Adrenal gland (tissue), 9 donors: ENCODE measurements at regions not wholly inside any gene's neighbourhood (a gene's known extent, or its start where the extent isn't known, plus 50 kb on each side); places are given as distances from the start of the nearest gene placed in this dataset.

Experiments
- DNase-seq, 7 donors: peaks; one replicate each; pipeline ENCODE4 v3.0.0-alpha.2; 2019 to 2020
- H3K27ac ChIP-seq, 5 donors: fragments of 200-600 bp; sonication (generic) in 4 of 5; 1 replicate in 3 of 5; 2 replicates in 2 of 5; pipeline versions ENCODE4 v1.5.1 to v1.8.0; 2016 to 2020; ENCODE audit warnings: mild to moderate bottlenecking in 1 of 5
- H3K27me3 ChIP-seq: fragments of 200-600 bp; 2 replicates; pipeline ENCODE4 v1.8.0; 2021
- H3K36me3 ChIP-seq, 2 donors: fragments of 200-600 bp; replicated peaks in 1 of 2; 1 replicate in 1 of 2; 2 replicates in 1 of 2; pipeline versions ENCODE4 v1.5.1 to v1.8.0; 2018 to 2022
- H3K4me1 ChIP-seq, 2 donors: fragments of 200-600 bp; replicated peaks in 1 of 2; 1 replicate in 1 of 2; 2 replicates in 1 of 2; pipeline versions ENCODE4 v1.5.1 to v1.8.0; 2018 to 2021
- H3K4me3 ChIP-seq, 4 donors: fragments of 200-600 bp; sonication (generic) in 3 of 4; one replicate each; pipeline ENCODE4 v1.5.1; 2016 to 2018
- H3K9me3 ChIP-seq, 3 donors: fragments of 200-600 bp; sonication (generic) in 1 of 3; replicated peaks in 1 of 3; 1 replicate in 2 of 3; 2 replicates in 1 of 3; pipeline versions ENCODE4 v1.5.1 to v1.8.0; 2016 to 2021
- CTCF ChIP-seq, 6 experiments: fragments of 450-650 bp in 4 of 6; fragments of 200-600 bp in 2 of 6; sonication (generic) in 1 of 6; IDR thresholded peaks; 1 replicate in 5 of 6; 2 replicates in 1 of 6; pipeline versions ENCODE4 v1.5.1 to v1.8.0; 2016 to 2021; ENCODE audit warnings: antibody characterized with exemption in 6 of 6, mild to moderate bottlenecking in 2 of 6, moderate library complexity in 1 of 6
- POLR2A ChIP-seq, 2 donors: fragments of 450-650 bp; IDR thresholded peaks; one replicate each; pipeline ENCODE4 v1.6.1; 2017; ENCODE audit warnings: antibody characterized with exemption in 2 of 2, mild to moderate bottlenecking in 2 of 2, moderate library complexity in 1 of 2
- WGBS, 4 donors: extraction: QIAGEN DNeasy Blood & Tissue Kit in 2 of 4; methylation state at CpG; one replicate each; pipeline versions ENCODE4 v1.1.5 to v1.1.7; 2013 to 2017; 5-methylcytosine and 5-hydroxymethylcytosine counted together
- intact Hi-C, 2 donors: fragments of 100-400 bp; cut with DNase I; formaldehyde crosslinking; loops; one replicate each; pipeline versions ENCODE4 v1.14.1 to v1.15.0; 2022 to 2023
- donor health status: healthy with polysubstance abuse.
- donor health status: Bipolar disorder and iron deficiency.
- donor health status: DM: yes; HTN: yes; CAD: no.
- donor health status: DM: no; HTN: no; CAD: no.
- donor health status: DM: no; HTN: no; CAD: no.

- H3K4me3 ChIP-seq = no peak overlapping the region
- TF ChIP-seq CTCF (IDR thresholded peaks at IDR 0.05) = no peak
- no peak for TF ChIP-seq POLR2A (IDR thresholded peaks at IDR 0.05)
- no peak for DNase-seq
- H3K27ac ChIP-seq = no peak overlapping the region
- WGBS, 4 donors = 63 to 77% (median 69%) methylated on average over 2 of the region's 2 CpGs
- no peaks in the 10 kb centered on the region for H3K4me1 ChIP-seq
- H3K27me3 ChIP-seq = peaks cover 9% of the 10 kb centered on the region
- no peaks in the 10 kb centered on the region for H3K9me3 ChIP-seq
- H3K36me3 ChIP-seq = no peaks in the 10 kb centered on the region
- intact Hi-C loops = no loop called here
Measured at GRCh38 chr21:26752849-26753248, 92.4 kb downstream of the ADAMTS1 start.

GRCh38 chr21:26751305-26751704 is 93.9 kb downstream of the ADAMTS1 start:
- intact Hi-C loops = no loop called here
- no peak for DNase-seq
- TF ChIP-seq CTCF (IDR thresholded peaks at IDR 0.05) (no peak), POLR2A (IDR thresholded peaks at IDR 0.05) (no peak)
- 73 to 78% (median 75%) methylated on average over 4 of the region's 4 CpGs for WGBS, 4 donors
- H3K9me3 ChIP-seq = no peaks in the 10 kb centered on the region
- no peak overlapping the region for H3K4me3 ChIP-seq
- H3K27me3 ChIP-seq = peaks cover 9% of the 10 kb centered on the region
- H3K36me3 ChIP-seq = no peaks in the 10 kb centered on the region
- H3K27ac ChIP-seq = no peak overlapping the region
- H3K4me1 ChIP-seq = no peaks in the 10 kb centered on the region

GRCh38 chr21:26748066-26748465 is 97.1 kb downstream of the ADAMTS1 start:
- WGBS, 4 donors = 71 to 81% (median 78%) methylated on average over 5 of the region's 5 CpGs
- DNase-seq = no peak
- Histone ChIP-seq H3K27ac (no peak overlapping the region), H3K4me3 (no peak overlapping the region), H3K27me3 (no peaks in the 10 kb centered on the region), H3K4me1 (no peaks in the 10 kb centered on the region), H3K9me3 (no peaks in the 10 kb centered on the region), H3K36me3 (no peaks in the 10 kb centered on the region)
- TF ChIP-seq CTCF (IDR thresholded peaks at IDR 0.05) (no peak), POLR2A (IDR thresholded peaks at IDR 0.05) (no peak)
- intact Hi-C loops = no loop called here

GRCh38 chr21:26747216-26747615 is 98.0 kb downstream of the ADAMTS1 start:
- no peak for DNase-seq
- H3K36me3 ChIP-seq = no peaks in the 10 kb centered on the region
- H3K27me3 ChIP-seq = no peaks in the 10 kb centered on the region
- 82 to 95% (median 89%) methylated on average over 2 of the region's 2 CpGs for WGBS, 4 donors
- intact Hi-C loops = no loop called here
- no peaks in the 10 kb centered on the region for H3K4me1 ChIP-seq
- H3K4me3 ChIP-seq = no peak overlapping the region
- H3K27ac ChIP-seq = no peak overlapping the region
- H3K9me3 ChIP-seq = no peaks in the 10 kb centered on the region
- TF ChIP-seq CTCF (IDR thresholded peaks at IDR 0.05) = no peak
- TF ChIP-seq POLR2A (IDR thresholded peaks at IDR 0.05) = no peak
